ENCODE measurements at regions not wholly inside any gene's neighbourhood (a gene's known extent, or its start where the extent isn't known, plus 50 kb on each side); places are given as distances from the start of the nearest gene placed in this dataset.
A peak's percentile ranks its signal among the peaks of the same experiment; 100 is the strongest.

- TF ChIP-seq CREB1 (CRISPR knock-in tag; IDR thresholded peaks at IDR 0.05; ENCODE audit: low read depth): no peak
- TF ChIP-seq EZH2phosphoT487 (IDR thresholded peaks at IDR 0.05; ENCODE audit: unreplicated experiment): no peak
- no peak for TF ChIP-seq ZNF331 (CRISPR knock-in tag; IDR thresholded peaks at IDR 0.05; ENCODE audit: low read depth)
- no peak for TF ChIP-seq CTCF (conservative IDR thresholded peaks at IDR 0.05; ENCODE audit: low read depth in 2 of 2)
Observed at GRCh38 chr12:66959276-66959675, 280.4 kb upstream of the GRIP1 start (continued).

DNA sequence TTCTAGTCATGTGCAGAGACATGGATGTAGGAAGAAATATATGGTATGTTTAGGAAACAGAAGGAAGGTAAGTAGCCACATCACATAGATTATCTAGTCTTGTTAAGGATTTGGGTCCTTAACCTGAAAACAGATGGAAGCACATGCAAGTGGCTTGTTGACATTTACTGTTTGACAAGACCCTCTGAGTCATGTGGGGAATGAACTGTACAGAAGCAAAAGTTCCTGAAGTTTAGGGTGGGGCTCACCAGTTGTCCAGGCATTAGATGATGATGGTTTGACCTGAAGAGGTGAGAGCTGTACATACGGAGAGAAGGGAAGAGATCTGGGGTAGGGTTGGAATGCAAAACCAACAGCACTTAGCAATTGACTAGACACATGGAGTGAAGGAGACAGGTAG, 281.1 kb upstream of the GRIP1 start:
- H3F3A ChIP-seq (replicated peaks; ENCODE audit: low read depth): no peaks in the 10 kb centered on the region
- H4K20me1 ChIP-seq (replicated peaks; ENCODE audit: insufficient read depth): 0 out of 2 replicates have a peak, but pooled peaks cover 3% of the 10 kb centered on the region
- DNase-seq (ENCODE audit: low spot score): no peak
- no peak overlapping the region for H3K4me2 ChIP-seq
- H3K27ac ChIP-seq (ENCODE audit: low read depth): no peak overlapping the region
- H3K27me3 Mint-ChIP-seq (ENCODE audit: insufficient read depth, low read depth, poor library complexity): peaks cover 2% of the 10 kb centered on the region
- ATAC-seq: no peak
- H3K9me2 ChIP-seq (ENCODE audit: insufficient read depth): peaks cover 3% of the 10 kb centered on the region; the same call in 1 of the 2 replicates
- H3K9me3 Mint-ChIP-seq: no peaks in the 10 kb centered on the region
- H3K27ac Mint-ChIP-seq: no peak overlapping the region
- peaks cover 25% of the 10 kb centered on the region for H3K4me1 Mint-ChIP-seq
- no peaks in the 10 kb centered on the region for H3K36me3 Mint-ChIP-seq (ENCODE audit: low read depth)
- H3K4me3 ChIP-seq: no peak overlapping the region
- H3K27me3 ChIP-seq (ENCODE audit: insufficient read depth): no peaks in the 10 kb centered on the region
- H2AFZ ChIP-seq: no peak overlapping the region
- TF ChIP-seq CREB1 (CRISPR knock-in tag; IDR thresholded peaks at IDR 0.05; ENCODE audit: low read depth) (no peak), CTCF (conservative IDR thresholded peaks at IDR 0.05; ENCODE audit: low read depth in 2 of 2) (no peak), STAT1 (IDR thresholded peaks at IDR 0.05; ENCODE audit: unreplicated experiment) (no peak), JUNB (IDR thresholded peaks at IDR 0.05; ENCODE audit: unreplicated experiment) (no peak)
- H3K36me3 ChIP-seq (ENCODE audit: insufficient read depth): no peaks in the 10 kb centered on the region
- H3K4me1 ChIP-seq (ENCODE audit: insufficient read depth): peaks cover 20% of the 10 kb centered on the region
- no peaks in the 10 kb centered on the region for H3K79me2 ChIP-seq (replicated peaks; ENCODE audit: insufficient read depth)
- H3K4me3 Mint-ChIP-seq: no peak overlapping the region; the same call in 2 of the 3 replicates

GRCh38 chr12:66960704-66961690, 282.1 kb upstream of the GRIP1 start:
- Histone ChIP-seq H3K36me3 (ENCODE audit: insufficient read depth) (no peaks in the 10 kb centered on the region), H3K79me2 (replicated peaks; ENCODE audit: insufficient read depth) (no peaks in the 10 kb centered on the region), H3K27me3 (ENCODE audit: insufficient read depth) (no peaks in the 10 kb centered on the region), H3K9me2 (ENCODE audit: insufficient read depth) (peaks cover 3% of the 10 kb centered on the region; the same call in 1 of the 2 replicates), H3K4me2 (peak overlapping the region; percentile 40), H3K27ac (ENCODE audit: low read depth) (peak overlapping the region; percentile 52; the same call in 1 of the 2 replicates), H4K20me1 (replicated peaks; ENCODE audit: insufficient read depth) (0 out of 2 replicates have a peak, but pooled peaks cover 3% of the 10 kb centered on the region), H3K4me1 (ENCODE audit: insufficient read depth) (peaks cover 20% of the 10 kb centered on the region), H3K4me3 (no peak overlapping the region), H3F3A (replicated peaks; ENCODE audit: low read depth) (no peaks in the 10 kb centered on the region), H2AFZ (no peak overlapping the region)
- H3K4me1 Mint-ChIP-seq: peaks cover 25% of the 10 kb centered on the region
- DNase-seq (ENCODE audit: low spot score): peak; percentile 70
- H3K27ac Mint-ChIP-seq: peak overlapping the region; percentile 76
- H3K4me3 Mint-ChIP-seq: peak overlapping the region; percentile 22; the same call in 2 of the 3 replicates
- ATAC-seq: peak; percentile 93
- H3K9me3 Mint-ChIP-seq: no peaks in the 10 kb centered on the region
- H3K36me3 Mint-ChIP-seq (ENCODE audit: low read depth): no peaks in the 10 kb centered on the region
- peaks cover 2% of the 10 kb centered on the region for H3K27me3 Mint-ChIP-seq (ENCODE audit: insufficient read depth, low read depth, poor library complexity)
- TF ChIP-seq CREB1 (CRISPR knock-in tag; IDR thresholded peaks at IDR 0.05; ENCODE audit: low read depth): no peak
- no peak for TF ChIP-seq ZNF331 (CRISPR knock-in tag; IDR thresholded peaks at IDR 0.05; ENCODE audit: low read depth)
- no peak for TF ChIP-seq EZH2 (IDR thresholded peaks at IDR 0.05; ENCODE audit: low read depth, unreplicated experiment)
- TF ChIP-seq, protein P1, sequence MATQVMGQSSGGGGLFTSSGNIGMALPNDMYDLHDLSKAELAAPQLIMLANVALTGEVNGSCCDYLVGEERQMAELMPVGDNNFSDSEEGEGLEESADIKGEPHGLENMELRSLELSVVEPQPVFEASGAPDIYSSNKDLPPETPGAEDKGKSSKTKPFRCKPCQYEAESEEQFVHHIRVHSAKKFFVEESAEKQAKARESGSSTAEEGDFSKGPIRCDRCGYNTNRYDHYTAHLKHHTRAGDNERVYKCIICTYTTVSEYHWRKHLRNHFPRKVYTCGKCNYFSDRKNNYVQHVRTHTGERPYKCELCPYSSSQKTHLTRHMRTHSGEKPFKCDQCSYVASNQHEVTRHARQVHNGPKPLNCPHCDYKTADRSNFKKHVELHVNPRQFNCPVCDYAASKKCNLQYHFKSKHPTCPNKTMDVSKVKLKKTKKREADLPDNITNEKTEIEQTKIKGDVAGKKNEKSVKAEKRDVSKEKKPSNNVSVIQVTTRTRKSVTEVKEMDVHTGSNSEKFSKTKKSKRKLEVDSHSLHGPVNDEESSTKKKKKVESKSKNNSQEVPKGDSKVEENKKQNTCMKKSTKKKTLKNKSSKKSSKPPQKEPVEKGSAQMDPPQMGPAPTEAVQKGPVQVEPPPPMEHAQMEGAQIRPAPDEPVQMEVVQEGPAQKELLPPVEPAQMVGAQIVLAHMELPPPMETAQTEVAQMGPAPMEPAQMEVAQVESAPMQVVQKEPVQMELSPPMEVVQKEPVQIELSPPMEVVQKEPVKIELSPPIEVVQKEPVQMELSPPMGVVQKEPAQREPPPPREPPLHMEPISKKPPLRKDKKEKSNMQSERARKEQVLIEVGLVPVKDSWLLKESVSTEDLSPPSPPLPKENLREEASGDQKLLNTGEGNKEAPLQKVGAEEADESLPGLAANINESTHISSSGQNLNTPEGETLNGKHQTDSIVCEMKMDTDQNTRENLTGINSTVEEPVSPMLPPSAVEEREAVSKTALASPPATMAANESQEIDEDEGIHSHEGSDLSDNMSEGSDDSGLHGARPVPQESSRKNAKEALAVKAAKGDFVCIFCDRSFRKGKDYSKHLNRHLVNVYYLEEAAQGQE (IDR thresholded peaks at IDR 0.05; ENCODE audit: unreplicated experiment): no peak
- TF ChIP-seq STAT1 (IDR thresholded peaks at IDR 0.05; ENCODE audit: unreplicated experiment): no peak
- no peak for TF ChIP-seq ETS1 (IDR thresholded peaks at IDR 0.05)
- no peak for TF ChIP-seq NANOG (IDR thresholded peaks at IDR 0.05; ENCODE audit: borderline replicate concordance)
